ENCODE measurements at regions not wholly inside any gene's neighbourhood (a gene's known extent, or its start where the extent isn't known, plus 50 kb on each side); places are given as distances from the start of the nearest gene placed in this dataset. TPM values are rescaled to one million over a fixed set of nuclear protein-coding genes. Genes with fewer than 3 reads are reported as not detected.

DNA sequence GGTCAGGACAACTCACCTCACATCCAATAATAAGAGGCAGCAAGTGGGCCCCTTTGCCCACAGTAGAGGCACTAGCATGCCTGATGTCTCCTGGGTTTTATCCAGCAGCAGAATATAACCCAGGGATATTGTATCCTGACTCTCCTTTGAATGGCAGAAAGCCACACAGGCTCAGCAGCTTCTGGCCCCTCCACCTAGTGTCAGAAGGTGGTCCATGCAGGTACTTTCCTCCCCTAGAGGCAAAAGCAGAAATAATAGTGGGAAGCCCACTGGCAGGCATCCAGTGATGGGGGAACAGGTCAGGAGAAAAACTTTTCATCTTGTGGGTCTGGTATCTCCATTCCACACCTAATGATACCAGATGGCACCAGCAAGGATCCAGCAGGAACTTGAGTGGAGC, 75.5 kb upstream of the IRS4 start:
- TF ChIP-seq CTCF (IDR thresholded peaks at IDR 0.05; ENCODE audit: insufficient read depth in 1 of 2, low read depth in 1 of 2, low read length in 1 of 2, severe bottlenecking in 1 of 2, unreplicated experiment in 1 of 2), result peak in 1 of 2 experiments; percentile 36
- ChIA-PET CTCF (interaction anchor here (0.5 kb wide), 1 partner anchor 228 kb away, joined by 5 read pairs; no protein-coding TSS in a partner anchor), POLR2A (no interaction called here)
- H3K9me3 Mint-ChIP-seq (ENCODE audit: unreplicated experiment), result no peaks in the 10 kb centered on the region
- H3K4me1 Mint-ChIP-seq (ENCODE audit: low read depth, unreplicated experiment), result no peaks in the 10 kb centered on the region
- BruUV-seq (replicated peaks), result no TSS peak
- peak in 1 of 2 experiments; percentile 3 for DNase-seq
- H3K36me3 ChIP-seq (ENCODE audit: control insufficient read depth, insufficient read depth, low read length), result no peaks in the 10 kb centered on the region
- no peak overlapping the region for H3K4me3 Mint-ChIP-seq (ENCODE audit: unreplicated experiment)
- H3K27me3 ChIP-seq (replicated peaks; ENCODE audit: control insufficient read depth, insufficient read depth, low read length), result no peaks in the 10 kb centered on the region
- H3K4me3 ChIP-seq (ENCODE audit: low read depth, low read length), result no peak overlapping the region
- no peaks in the 10 kb centered on the region for H3K4me1 ChIP-seq
- no peaks in the 10 kb centered on the region for H3K27me3 Mint-ChIP-seq (ENCODE audit: insufficient read depth, unreplicated experiment)
- no peak overlapping the region for H3K27ac Mint-ChIP-seq (ENCODE audit: unreplicated experiment)
- H3K36me3 Mint-ChIP-seq (ENCODE audit: insufficient read depth, unreplicated experiment), result no peaks in the 10 kb centered on the region
- no peaks in the 10 kb centered on the region for H3K9me3 ChIP-seq
- intact Hi-C loops (cut with micrococcal nuclease; ENCODE audit: unreplicated experiment), result loop anchor here (1.0 kb wide), 1 partner anchor 113 kb away; no protein-coding TSS in a partner anchor

GRCh38 chrX:108795240-108795639, 58.9 kb upstream of the IRS4 start:
- TF ChIP-seq CTCF (IDR thresholded peaks at IDR 0.05; ENCODE audit: insufficient read depth in 1 of 2, low read depth in 1 of 2, low read length in 1 of 2, severe bottlenecking in 1 of 2, unreplicated experiment in 1 of 2), result no peak
- POLR2A ChIA-PET, result no interaction called here
- CTCF ChIA-PET, result interaction anchor here (0.6 kb wide), 1 partner anchor 498 kb away, joined by 6 read pairs; no protein-coding TSS in a partner anchor

More at GRCh38 chrX:108795240-108795639, 58.9 kb upstream of the IRS4 start:
- intact Hi-C loops (cut with micrococcal nuclease; ENCODE audit: unreplicated experiment), result no loop called here
- Histone ChIP-seq H3K4me3 (ENCODE audit: low read depth, low read length) (no peak overlapping the region), H3K27me3 (replicated peaks; ENCODE audit: control insufficient read depth, insufficient read depth, low read length) (no peaks in the 10 kb centered on the region), H3K4me1 (no peaks in the 10 kb centered on the region), H3K9me3 (no peaks in the 10 kb centered on the region), H3K36me3 (ENCODE audit: control insufficient read depth, insufficient read depth, low read length) (no peaks in the 10 kb centered on the region)
- Mint-ChIP-seq H3K9me3 (ENCODE audit: unreplicated experiment) (peaks cover 15% of the 10 kb centered on the region), H3K27ac (ENCODE audit: unreplicated experiment) (no peak overlapping the region), H3K4me1 (ENCODE audit: low read depth, unreplicated experiment) (no peaks in the 10 kb centered on the region), H3K36me3 (ENCODE audit: insufficient read depth, unreplicated experiment) (no peaks in the 10 kb centered on the region), H3K27me3 (ENCODE audit: insufficient read depth, unreplicated experiment) (peaks cover 3% of the 10 kb centered on the region), H3K4me3 (ENCODE audit: unreplicated experiment) (no peak overlapping the region)
- no TSS peak for BruUV-seq (replicated peaks)
- DNase-seq, result no peak

Small RNAs in the stretch of these regions (microRNA-seq; reads per million reads assigned to microRNA genes)
- not detected for gene MIR6087

All from Caco-2 (cell line).